Hepatocyte (in vitro differentiated cells): ENCODE measurements at regions not wholly inside any gene's neighbourhood (a gene's known extent, or its start where the extent isn't known, plus 50 kb on each side); places are given as distances from the start of the nearest gene placed in this dataset.

Experiments
- CTCF ChIP-seq: fragments of 200-600 bp; sonication (generic); IDR thresholded peaks from 2 replicates; pipeline ENCODE4 v1.5.1; 2016; ENCODE audit warnings: antibody characterized with exemption, mild to moderate bottlenecking; ENCODE audit not compliant: poor library complexity
- EZH2 ChIP-seq: fragments of 200-600 bp; sonication (generic); IDR thresholded peaks from 2 replicates; pipeline ENCODE4 v1.6.1; 2016; ENCODE audit warnings: antibody characterized with exemption, mild to moderate bottlenecking, borderline replicate concordance
- EZH2phosphoT487 ChIP-seq: fragments of 200-600 bp; sonication (generic); IDR thresholded peaks from one replicate; pipeline ENCODE4 v1.6.1; 2018; ENCODE audit warnings: antibody characterized with exemption, mild to moderate bottlenecking, low read depth, moderate library complexity; ENCODE audit not compliant: unreplicated experiment, severe bottlenecking

- TF ChIP-seq EZH2 (no peak), CTCF (no peak), EZH2phosphoT487 (no peak)
Measured at GRCh38 chr1:187645651-187646050, 816.9 kb downstream of the PLA2G4A start.
